H9 (cell line): ENCODE measurements at regions not wholly inside any gene's neighbourhood (a gene's known extent, or its start where the extent isn't known, plus 50 kb on each side); places are given as distances from the start of the nearest gene placed in this dataset.

Experiments used
- DNase-seq: peaks from one replicate; pipeline ENCODE4 v3.0.0-alpha.2; 2017
- H2AFZ ChIP-seq: one replicate; pipeline ENCODE4 v1.6.1; 2013; ENCODE audit warnings: mild to moderate bottlenecking, low read length, control low read depth, moderate library complexity
- H2AK5ac ChIP-seq: 2 replicates; pipeline ENCODE4 v1.6.1; 2013; ENCODE audit warnings: low read length, control low read depth, mixed read lengths; ENCODE audit not compliant: insufficient read length
- H2BK120ac ChIP-seq: one replicate; pipeline ENCODE4 v1.6.1; 2013; ENCODE audit warnings: low read depth, mild to moderate bottlenecking, low read length, control low read depth, inconsistent platforms; ENCODE audit not compliant: poor library complexity, severe bottlenecking
- H2BK12ac ChIP-seq: 2 replicates; pipeline ENCODE4 v1.6.1; 2013; ENCODE audit warnings: low read length, control low read depth, mixed read lengths, low read depth; ENCODE audit not compliant: insufficient read length
- H2BK15ac ChIP-seq: 2 replicates; pipeline ENCODE4 v1.6.1; 2013; ENCODE audit warnings: low read depth, low read length, control low read depth
- H2BK20ac ChIP-seq: one replicate; pipeline ENCODE4 v1.6.1; 2013; ENCODE audit warnings: low read depth, mild to moderate bottlenecking, low read length, control low read depth, inconsistent platforms; ENCODE audit not compliant: poor library complexity, severe bottlenecking
- H2BK5ac ChIP-seq: 2 replicates; pipeline ENCODE4 v1.6.1; 2013; ENCODE audit warnings: low read length, control low read depth, mixed read lengths; ENCODE audit not compliant: insufficient read length
- H3K14ac ChIP-seq: 2 replicates; pipeline ENCODE4 v1.6.1; 2013; ENCODE audit warnings: low read length, control low read depth; ENCODE audit not compliant: insufficient read depth
- H3K18ac ChIP-seq: 2 replicates; pipeline ENCODE4 v1.6.1; 2013; ENCODE audit warnings: low read depth, mild to moderate bottlenecking, mixed read lengths, low read length, control low read depth; ENCODE audit not compliant: insufficient read length
- H3K23ac ChIP-seq: 2 replicates; pipeline ENCODE4 v1.6.1; 2013; ENCODE audit warnings: low read length, control low read depth, mixed read lengths, low read depth; ENCODE audit not compliant: insufficient read length
- H3K23me2 ChIP-seq: 2 replicates; pipeline ENCODE4 v1.6.1; 2013; ENCODE audit warnings: low read depth, mild to moderate bottlenecking, mixed read lengths, low read length, control low read depth; ENCODE audit not compliant: insufficient read length, poor library complexity, severe bottlenecking
- H3K27ac ChIP-seq: 2 replicates; pipeline ENCODE4 v1.5.1; 2013; ENCODE audit warnings: low read length, control low read depth, mixed read lengths, low read depth; ENCODE audit not compliant: insufficient read length
- H3K27me3 ChIP-seq: 2 replicates; pipeline ENCODE4 v1.6.1; 2013; ENCODE audit warnings: low read length, control low read depth, inconsistent platforms; ENCODE audit not compliant: insufficient read depth
- H3K4ac ChIP-seq: 2 replicates; pipeline ENCODE4 v1.6.1; 2013; ENCODE audit warnings: low read depth, mild to moderate bottlenecking, control low read depth, inconsistent platforms, low read length, moderate library complexity
- H3K4me1 ChIP-seq: 2 replicates; pipeline ENCODE4 v1.6.1; 2013; ENCODE audit warnings: low read length, control low read depth, inconsistent platforms; ENCODE audit not compliant: insufficient read depth
- H3K4me2 ChIP-seq: 2 replicates; pipeline ENCODE4 v1.6.1; 2013; ENCODE audit warnings: low read length, control low read depth, mixed read lengths; ENCODE audit not compliant: insufficient read length, insufficient read depth
- H3K56ac ChIP-seq: 2 replicates; pipeline ENCODE4 v1.6.1; 2013; ENCODE audit warnings: low read depth, mild to moderate bottlenecking, mixed read lengths, low read length, control low read depth; ENCODE audit not compliant: insufficient read length
- H3K79me1 ChIP-seq: 2 replicates; pipeline ENCODE4 v1.6.1; 2013; ENCODE audit warnings: low read depth, mild to moderate bottlenecking, moderate library complexity, low read length, control low read depth, inconsistent platforms; ENCODE audit not compliant: insufficient read depth, poor library complexity, severe bottlenecking
- H3K79me2 ChIP-seq: 2 replicates; pipeline ENCODE4 v1.6.1; 2013; ENCODE audit warnings: low read length, control low read depth, inconsistent platforms; ENCODE audit not compliant: insufficient read depth
- H3K9ac ChIP-seq: 2 replicates; pipeline ENCODE4 v1.6.1; 2013; ENCODE audit warnings: low read length, control low read depth, mixed read lengths; ENCODE audit not compliant: insufficient read length; ENCODE audit errors: extremely low read depth
- H3K9me3 ChIP-seq: one replicate; pipeline ENCODE4 v1.6.1; 2013; ENCODE audit warnings: low read depth, low read length, inconsistent platforms; ENCODE audit not compliant: control insufficient read depth
- H3T11ph ChIP-seq: one replicate; pipeline ENCODE4 v1.6.1; 2013; ENCODE audit warnings: mild to moderate bottlenecking, low read length, control low read depth, inconsistent platforms
- H4K20me1 ChIP-seq: one replicate; pipeline ENCODE4 v1.6.1; 2013; ENCODE audit not compliant: control insufficient read depth, insufficient read length, insufficient read depth
- H4K5ac ChIP-seq: 2 replicates; pipeline ENCODE4 v1.6.1; 2013; ENCODE audit warnings: low read depth, mild to moderate bottlenecking, mixed read lengths, low read length, control low read depth; ENCODE audit not compliant: insufficient read length
- H4K8ac ChIP-seq: replicated peaks from 2 replicates; pipeline ENCODE4 v1.6.1; 2013; ENCODE audit warnings: low read length, control low read depth, mixed read lengths, low read depth; ENCODE audit not compliant: insufficient read length
- H4K91ac ChIP-seq: 2 replicates; pipeline ENCODE4 v1.6.1; 2013; ENCODE audit warnings: low read depth, mild to moderate bottlenecking, moderate library complexity, mixed read lengths, low read length, control low read depth; ENCODE audit not compliant: insufficient read length
- H3K27ac Mint-ChIP-seq, 3 experiments: 2 replicates in 2 of 3; 3 replicates in 1 of 3; pipeline ENCODE4 v1.8.0; 2020 to 2021; ENCODE audit warnings: mixed read lengths in 3 of 3, mild to moderate bottlenecking in 1 of 3, moderate library complexity in 1 of 3
- H3K27me3 Mint-ChIP-seq: 2 replicates; pipeline ENCODE4 v1.8.0; 2021; ENCODE audit warnings: low read depth, mild to moderate bottlenecking, moderate library complexity, mixed read lengths
- H3K36me3 Mint-ChIP-seq, 3 experiments: 2 replicates in 2 of 3; 3 replicates in 1 of 3; pipeline ENCODE4 v1.8.0; 2020 to 2021; ENCODE audit warnings: low read depth in 3 of 3, mixed read lengths in 3 of 3; ENCODE audit not compliant: insufficient read depth in 1 of 3
- H3K4me1 Mint-ChIP-seq, 2 experiments: 2 replicates each; pipeline ENCODE4 v1.8.0; 2020; ENCODE audit warnings: mixed read lengths in 2 of 2
- H3K4me3 Mint-ChIP-seq, 2 experiments: 2 replicates in 1 of 2; 3 replicates in 1 of 2; pipeline ENCODE4 v1.8.0; 2020 to 2021; ENCODE audit warnings: mild to moderate bottlenecking in 2 of 2, mixed read lengths in 2 of 2, moderate library complexity in 1 of 2
- H3K9me3 Mint-ChIP-seq, 2 experiments: 2 replicates in 1 of 2; 3 replicates in 1 of 2; pipeline ENCODE4 v1.8.0; 2020; ENCODE audit warnings: mild to moderate bottlenecking in 2 of 2, mixed read lengths in 2 of 2, moderate library complexity in 1 of 2
- CTCF ChIP-seq: fragments of 200-600 bp; sonication (generic); conservative IDR thresholded peaks from 3 replicates; pipeline ENCODE4 v1.8.0; 2021; ENCODE audit warnings: antibody characterized with exemption, mild to moderate bottlenecking
- WGBS: extraction: QIAGEN DNeasy Blood & Tissue Kit; methylation state at CpG from one replicate; pipeline ENCODE4 v1.1.7; 2013; ENCODE audit warnings: missing lambda C conversion rate, low lambda C conversion rate, mixed read lengths; ENCODE audit not compliant: insufficient read length; ENCODE audit errors: extremely low coverage; 5-methylcytosine and 5-hydroxymethylcytosine counted together

GRCh38 chr4:162954976-162955375 is 211.7 kb downstream of the NAF1 start:
- Mint-ChIP-seq H3K4me1 (peaks cover 14 to 18% of the 10 kb centered on the region in 2 experiments), H3K4me3 (no peak overlapping the region), H3K27ac (no peak overlapping the region), H3K9me3 (no peaks in the 10 kb centered on the region), H3K36me3 (no peaks in the 10 kb centered on the region; a peak in 1 of 7 replicates), H3K27me3 (no peaks in the 10 kb centered on the region)
- no peaks in the 10 kb centered on the region for H3K9me3 ChIP-seq
- no peak overlapping the region for H3K4ac ChIP-seq
- H3K27ac ChIP-seq = no peak overlapping the region
- H3K4me1 ChIP-seq = peaks cover 3% of the 10 kb centered on the region
- H4K5ac ChIP-seq = no peak overlapping the region
- H3K79me2 ChIP-seq = no peaks in the 10 kb centered on the region
- no peaks in the 10 kb centered on the region for H4K20me1 ChIP-seq
- H3K79me1 ChIP-seq = no peaks in the 10 kb centered on the region
- TF ChIP-seq CTCF = no peak
- H4K91ac ChIP-seq = no peak overlapping the region
- H2BK15ac ChIP-seq = no peak overlapping the region
- H4K8ac ChIP-seq = no peak overlapping the region
- no peak overlapping the region for H3K56ac ChIP-seq
- no peak overlapping the region for H2AFZ ChIP-seq
- H2BK5ac ChIP-seq = no peak overlapping the region
- H2BK12ac ChIP-seq = no peak overlapping the region
- H3K23ac ChIP-seq = no peak overlapping the region
- no peak for DNase-seq
- H3K23me2 ChIP-seq = no peaks in the 10 kb centered on the region
- H3K14ac ChIP-seq = no peak overlapping the region
- H3K9ac ChIP-seq = no peak overlapping the region
- no CpG with 5 or more reads among the region's 2 CpGs for WGBS
- H3K27me3 ChIP-seq = no peaks in the 10 kb centered on the region
- H2AK5ac ChIP-seq = no peak overlapping the region
- H3T11ph ChIP-seq = no peak overlapping the region
- H3K4me2 ChIP-seq = no peak overlapping the region
- no peak overlapping the region for H2BK20ac ChIP-seq
- no peak overlapping the region for H3K18ac ChIP-seq
- H2BK120ac ChIP-seq = no peak overlapping the region
